Body of pancreas (tissue), 4 donors: ENCODE measurements at regions not wholly inside any gene's neighbourhood (a gene's known extent, or its start where the extent isn't known, plus 50 kb on each side); places are given as distances from the start of the nearest gene placed in this dataset.

Source experiments
- POLR2A ChIP-seq, 3 donors: fragments of 450-650 bp; IDR thresholded peaks; one replicate each; pipeline ENCODE4 v1.6.1; 2016; ENCODE audit warnings: antibody characterized with exemption in 3 of 3, mild to moderate bottlenecking in 2 of 3
- TF ChIP-seq, protein P1 (sequence below), 7 experiments: fragments of 450-650 bp in 4 of 7; fragments of 200-600 bp in 3 of 7; sonication (generic) in 3 of 7; IDR thresholded peaks; one replicate each; pipeline ENCODE4 v1.5.1; 2016 to 2019; ENCODE audit warnings: antibody characterized with exemption in 7 of 7

DNA sequence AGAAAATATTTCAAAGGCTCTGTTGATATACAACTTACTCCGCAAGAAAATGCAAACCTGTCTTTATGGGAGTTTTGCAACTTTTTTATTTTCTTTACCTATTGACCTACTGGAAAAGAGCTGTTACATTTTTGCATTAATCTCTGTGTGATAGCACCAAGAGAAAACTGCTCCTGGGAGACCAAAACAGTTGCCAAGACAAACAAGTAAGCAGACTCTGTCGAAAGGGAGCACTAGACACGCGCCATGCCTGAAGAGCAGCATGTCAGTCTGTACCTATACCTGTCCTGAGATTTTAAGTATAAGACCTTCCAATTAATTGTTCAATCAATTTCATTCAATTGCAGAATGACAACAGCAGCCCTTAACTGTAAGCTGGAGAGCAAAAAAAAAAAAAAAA lies 56.0 kb upstream of the TECRL start:
- TF ChIP-seq, protein P1, sequence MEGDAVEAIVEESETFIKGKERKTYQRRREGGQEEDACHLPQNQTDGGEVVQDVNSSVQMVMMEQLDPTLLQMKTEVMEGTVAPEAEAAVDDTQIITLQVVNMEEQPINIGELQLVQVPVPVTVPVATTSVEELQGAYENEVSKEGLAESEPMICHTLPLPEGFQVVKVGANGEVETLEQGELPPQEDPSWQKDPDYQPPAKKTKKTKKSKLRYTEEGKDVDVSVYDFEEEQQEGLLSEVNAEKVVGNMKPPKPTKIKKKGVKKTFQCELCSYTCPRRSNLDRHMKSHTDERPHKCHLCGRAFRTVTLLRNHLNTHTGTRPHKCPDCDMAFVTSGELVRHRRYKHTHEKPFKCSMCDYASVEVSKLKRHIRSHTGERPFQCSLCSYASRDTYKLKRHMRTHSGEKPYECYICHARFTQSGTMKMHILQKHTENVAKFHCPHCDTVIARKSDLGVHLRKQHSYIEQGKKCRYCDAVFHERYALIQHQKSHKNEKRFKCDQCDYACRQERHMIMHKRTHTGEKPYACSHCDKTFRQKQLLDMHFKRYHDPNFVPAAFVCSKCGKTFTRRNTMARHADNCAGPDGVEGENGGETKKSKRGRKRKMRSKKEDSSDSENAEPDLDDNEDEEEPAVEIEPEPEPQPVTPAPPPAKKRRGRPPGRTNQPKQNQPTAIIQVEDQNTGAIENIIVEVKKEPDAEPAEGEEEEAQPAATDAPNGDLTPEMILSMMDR (IDR thresholded peaks at IDR 0.05): no peak
- TF ChIP-seq POLR2A (IDR thresholded peaks at IDR 0.05): no peak
